ENCODE measurements at regions not wholly inside any gene's neighbourhood (a gene's known extent, or its start where the extent isn't known, plus 50 kb on each side); places are given as distances from the start of the nearest gene placed in this dataset.

DNA sequence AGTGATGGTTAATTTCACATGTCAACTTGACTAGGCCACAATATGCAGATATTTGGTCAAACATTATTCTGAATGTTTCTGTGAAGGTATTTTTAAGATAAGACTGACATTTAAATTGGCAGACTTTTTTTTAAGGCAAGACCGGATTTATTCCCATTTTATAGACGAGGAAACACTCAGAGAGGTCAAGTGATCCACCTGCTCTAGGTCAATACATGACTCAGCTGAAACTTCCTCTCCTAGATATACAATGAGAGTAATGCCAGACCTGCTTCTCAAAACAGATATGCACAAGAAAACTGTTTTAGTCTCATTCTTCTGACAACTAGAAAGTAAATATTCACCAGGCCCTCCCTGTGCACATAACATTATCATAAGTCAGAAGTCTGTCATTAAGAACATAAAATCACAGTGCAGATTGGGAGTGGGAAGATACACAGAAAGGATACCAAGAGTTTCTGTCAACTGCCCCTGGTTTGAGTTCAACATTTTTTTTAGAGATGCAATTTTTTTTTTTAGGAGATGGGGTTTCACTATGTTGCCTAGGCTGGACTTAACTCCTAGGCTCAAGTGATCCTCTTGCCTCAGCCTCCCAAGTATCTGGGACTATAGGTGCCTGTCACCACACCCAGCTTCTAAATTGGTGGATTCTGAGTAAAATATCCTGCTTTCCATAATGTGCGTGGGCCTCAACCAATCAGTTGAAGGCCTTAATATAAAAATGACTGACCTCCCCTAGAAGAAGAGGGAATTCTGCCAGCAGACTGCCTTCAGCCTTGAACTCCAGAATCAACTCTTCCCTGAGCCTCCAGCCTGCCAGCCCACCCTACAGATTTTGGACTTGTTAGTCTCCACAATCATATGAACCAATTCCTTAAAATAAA lies 121.4 kb downstream of the ZFAND4 start:
- TF ChIP-seq, protein P1, sequence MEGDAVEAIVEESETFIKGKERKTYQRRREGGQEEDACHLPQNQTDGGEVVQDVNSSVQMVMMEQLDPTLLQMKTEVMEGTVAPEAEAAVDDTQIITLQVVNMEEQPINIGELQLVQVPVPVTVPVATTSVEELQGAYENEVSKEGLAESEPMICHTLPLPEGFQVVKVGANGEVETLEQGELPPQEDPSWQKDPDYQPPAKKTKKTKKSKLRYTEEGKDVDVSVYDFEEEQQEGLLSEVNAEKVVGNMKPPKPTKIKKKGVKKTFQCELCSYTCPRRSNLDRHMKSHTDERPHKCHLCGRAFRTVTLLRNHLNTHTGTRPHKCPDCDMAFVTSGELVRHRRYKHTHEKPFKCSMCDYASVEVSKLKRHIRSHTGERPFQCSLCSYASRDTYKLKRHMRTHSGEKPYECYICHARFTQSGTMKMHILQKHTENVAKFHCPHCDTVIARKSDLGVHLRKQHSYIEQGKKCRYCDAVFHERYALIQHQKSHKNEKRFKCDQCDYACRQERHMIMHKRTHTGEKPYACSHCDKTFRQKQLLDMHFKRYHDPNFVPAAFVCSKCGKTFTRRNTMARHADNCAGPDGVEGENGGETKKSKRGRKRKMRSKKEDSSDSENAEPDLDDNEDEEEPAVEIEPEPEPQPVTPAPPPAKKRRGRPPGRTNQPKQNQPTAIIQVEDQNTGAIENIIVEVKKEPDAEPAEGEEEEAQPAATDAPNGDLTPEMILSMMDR (IDR thresholded peaks at IDR 0.05; ENCODE audit: low read depth, low read length, missing input control): no peak
- TF ChIP-seq YY1 (IDR thresholded peaks at IDR 0.05) (no peak), EGR1 (IDR thresholded peaks at IDR 0.05; ENCODE audit: low read depth in 2 of 2) (no peak), ATF3 (IDR thresholded peaks at IDR 0.05) (no peak), HNF4A (conservative IDR thresholded peaks at IDR 0.05) (no peak), TAF1 (conservative IDR thresholded peaks at IDR 0.05) (no peak)
- TF ChIP-seq, protein P2, sequence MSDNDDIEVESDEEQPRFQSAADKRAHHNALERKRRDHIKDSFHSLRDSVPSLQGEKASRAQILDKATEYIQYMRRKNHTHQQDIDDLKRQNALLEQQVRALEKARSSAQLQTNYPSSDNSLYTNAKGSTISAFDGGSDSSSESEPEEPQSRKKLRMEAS (IDR thresholded peaks at IDR 0.05): no peak

Data from liver (tissue), 3 donors.